ENCODE measurements at regions not wholly inside any gene's neighbourhood (a gene's known extent, or its start where the extent isn't known, plus 50 kb on each side); places are given as distances from the start of the nearest gene placed in this dataset.
"Not testable (repeated sequence)": the region's sequence is repeated elsewhere in the genome, so short reads cannot be mapped to it uniquely, and the experiment has no call there.

DNA sequence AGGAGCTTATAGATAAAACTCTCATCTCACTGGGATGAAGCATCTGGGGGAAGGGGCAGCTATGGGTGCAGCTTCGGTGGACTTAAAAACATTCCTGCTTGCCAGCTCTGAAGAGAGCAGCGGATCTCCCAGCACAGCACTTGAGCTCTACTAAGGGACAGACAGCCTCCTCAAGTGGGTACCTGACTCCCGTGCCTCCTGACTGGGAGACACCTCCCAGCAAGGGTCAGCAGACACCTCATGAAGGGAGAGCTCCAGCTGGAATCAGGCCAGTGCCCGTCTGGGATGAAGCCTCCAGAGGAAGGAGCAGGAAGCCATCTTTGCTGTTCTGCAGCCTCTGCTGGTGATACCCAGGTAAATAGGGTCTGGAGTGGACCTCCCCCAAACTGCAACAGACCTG is 345.2 kb upstream of the SYT1 start:
- no peak for DNase-seq (ENCODE audit: low read depth)

DNA sequence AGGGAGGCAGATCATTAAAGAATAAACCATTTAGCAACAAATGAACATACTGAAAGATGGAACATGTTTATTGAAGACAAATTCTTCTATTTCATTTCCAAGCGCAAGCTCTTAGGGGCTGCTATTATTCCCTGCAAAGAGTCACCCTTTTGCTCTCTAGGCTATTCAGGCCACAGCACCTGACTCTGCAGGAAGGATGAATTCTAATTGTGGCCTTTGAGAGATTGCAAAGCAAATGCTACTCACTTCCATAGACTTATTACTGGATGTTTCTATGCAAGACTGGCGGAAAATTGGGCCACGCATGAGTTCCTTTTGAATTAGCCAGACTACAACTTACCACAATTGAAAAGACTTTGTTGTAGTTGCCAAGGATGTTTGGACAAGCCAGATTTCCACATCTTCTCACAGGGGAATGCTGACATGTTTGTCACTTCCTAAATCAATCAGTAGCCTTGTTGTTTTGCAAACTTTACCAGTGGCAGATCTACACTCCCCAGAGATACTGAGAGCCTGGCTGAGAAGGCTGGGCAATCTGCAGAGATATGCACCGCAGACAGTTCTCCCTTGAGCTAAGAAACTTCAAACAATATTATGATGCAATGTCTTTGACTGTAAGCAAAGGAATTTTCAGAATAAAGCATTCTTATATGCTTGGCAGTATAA is 334.3 kb upstream of the SYT1 start:
- peak; percentile 2 for DNase-seq (ENCODE audit: low read depth)

DNA sequence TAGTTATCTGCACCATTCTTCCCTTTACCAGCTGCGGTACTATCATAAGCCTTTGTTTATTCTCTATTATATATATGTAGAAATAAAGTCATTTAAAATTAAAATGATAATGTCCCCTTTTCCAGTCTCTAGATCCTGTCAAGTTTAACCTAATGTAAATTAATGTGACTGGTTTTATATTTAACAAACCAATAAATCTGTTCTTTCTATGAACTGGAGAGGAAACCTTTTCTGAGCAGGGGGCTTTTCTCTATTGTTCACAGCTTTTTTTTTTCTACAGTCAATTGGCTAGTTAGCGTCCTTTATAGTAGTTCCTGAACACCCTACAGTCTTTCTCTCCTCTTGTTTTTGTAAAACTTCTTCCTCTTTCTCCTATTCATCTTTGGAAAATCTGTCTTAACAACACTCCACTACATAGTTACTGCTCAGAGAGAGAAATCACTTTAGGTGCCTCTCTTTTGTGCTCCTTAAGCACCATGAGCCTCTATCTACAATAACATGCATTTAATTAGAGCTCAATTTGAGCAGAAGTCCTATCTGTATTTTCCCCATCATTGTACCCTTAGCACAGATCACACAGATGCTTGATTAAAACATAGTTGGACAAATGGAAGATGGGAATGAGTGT is 332.6 kb upstream of the SYT1 start:
- no peak for DNase-seq (ENCODE audit: low read depth)

DNA sequence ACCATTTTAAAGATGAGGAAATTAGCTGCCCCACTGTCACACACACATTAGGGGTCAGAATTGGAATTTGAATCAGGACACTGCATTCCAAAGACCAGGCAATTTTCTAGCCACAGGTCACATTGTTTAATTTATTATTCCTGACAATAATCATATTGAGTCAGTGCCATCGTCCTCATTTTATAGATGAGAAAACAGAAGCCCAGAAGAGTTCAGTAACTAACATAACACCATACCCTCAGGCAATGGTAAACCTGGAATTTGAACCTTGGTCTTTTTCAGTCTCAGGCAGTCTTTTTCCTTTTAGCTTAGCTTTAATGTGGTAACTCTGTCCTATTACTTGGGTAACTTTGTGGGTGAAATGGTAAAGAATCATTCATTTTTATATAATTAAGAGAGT is 330.3 kb upstream of the SYT1 start:
- DNase-seq (ENCODE audit: low read depth): no peak

DNA sequence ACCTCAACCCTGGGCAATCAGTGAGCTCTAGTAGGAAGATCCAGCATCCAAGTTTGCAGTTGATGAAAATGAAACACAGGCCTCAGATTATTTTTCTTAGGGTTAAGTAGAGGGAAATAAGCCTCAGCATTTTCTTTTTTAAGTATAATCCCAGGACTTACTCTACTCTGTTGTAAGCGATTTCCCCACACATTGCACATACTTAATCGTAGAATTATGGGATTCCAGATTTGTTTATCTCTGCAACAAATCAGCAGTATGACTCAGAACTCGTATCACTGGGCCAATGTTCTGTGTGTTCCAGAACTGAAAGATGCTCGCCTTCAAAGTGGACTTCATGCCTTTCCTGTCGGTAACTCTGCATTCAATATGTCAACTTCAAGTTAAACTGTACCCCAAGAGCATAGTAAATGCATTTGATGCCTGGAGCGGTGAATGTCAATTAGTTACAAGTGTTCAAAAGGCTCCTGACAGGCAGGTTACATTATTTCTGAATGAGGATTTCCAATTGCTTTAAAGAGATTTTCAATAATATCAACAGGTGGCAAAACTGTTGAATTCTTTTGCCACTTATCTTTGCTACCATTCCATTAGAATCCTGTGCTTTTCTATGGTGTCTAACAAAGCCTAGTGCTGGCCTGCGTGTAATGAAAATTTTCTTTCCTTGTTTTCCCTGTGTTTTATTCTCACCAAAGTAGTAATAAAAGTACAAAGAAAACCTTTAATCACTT is 323.8 kb upstream of the SYT1 start:
- no peak for DNase-seq (ENCODE audit: low read depth)

DNA sequence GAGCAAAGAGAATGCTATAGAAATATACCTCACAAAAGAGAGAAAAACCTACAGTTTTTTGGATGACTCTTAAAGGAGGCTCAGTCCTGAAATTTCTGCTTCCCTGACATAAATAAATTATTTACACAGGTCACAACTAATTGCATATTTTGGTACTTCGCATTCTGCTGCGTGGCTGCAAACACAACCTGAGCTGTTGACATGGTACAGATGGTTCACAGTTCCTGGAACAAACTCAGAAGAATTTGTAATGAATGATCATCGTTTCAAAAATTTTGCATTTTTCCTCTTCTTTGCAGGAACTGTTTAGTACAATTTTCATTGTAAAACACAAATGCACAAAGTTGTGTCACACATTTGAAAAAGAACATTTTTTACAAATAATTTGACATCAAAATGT is 313.7 kb upstream of the SYT1 start:
- DNase-seq (ENCODE audit: low read depth): no peak

DNA sequence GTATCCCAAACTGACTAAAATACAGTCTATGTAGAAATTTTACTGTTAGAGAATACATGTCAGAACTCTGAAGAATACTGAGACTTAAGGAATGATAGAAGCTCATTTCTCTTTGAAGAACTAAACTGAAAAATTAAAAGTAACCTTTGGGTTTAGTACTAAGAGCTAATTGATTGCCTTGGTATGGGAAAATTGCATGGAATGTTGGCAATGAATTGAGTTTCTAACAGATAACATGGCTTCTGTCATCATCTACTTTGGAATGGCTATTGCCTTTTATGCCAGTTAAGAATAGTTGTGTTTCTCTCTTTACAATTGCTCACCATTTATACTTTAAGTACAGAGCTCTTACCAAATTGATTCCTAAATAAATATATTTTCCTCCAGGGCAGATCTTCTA is 308.8 kb upstream of the SYT1 start:
- DNase-seq (ENCODE audit: low read depth): no peak

DNA sequence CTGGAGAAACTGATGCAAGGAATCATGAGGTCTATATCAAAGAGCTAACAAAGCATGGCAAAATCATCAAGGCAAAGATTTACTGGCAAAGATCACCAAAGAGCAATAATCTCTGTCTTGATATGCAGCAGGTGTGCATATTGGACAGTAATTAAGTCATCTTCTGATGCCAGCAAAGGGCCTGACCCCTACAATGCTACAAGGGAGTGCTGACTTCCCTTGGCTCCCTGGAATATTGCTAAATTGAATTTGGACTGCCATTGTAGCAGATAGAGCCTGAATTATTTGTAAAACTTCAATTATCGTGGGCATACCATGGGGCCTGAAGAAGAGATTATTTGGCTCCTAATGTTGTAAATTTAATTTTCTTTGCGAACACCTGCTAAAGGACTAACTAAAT is 307.9 kb upstream of the SYT1 start:
- DNase-seq (ENCODE audit: low read depth): no peak

DNA sequence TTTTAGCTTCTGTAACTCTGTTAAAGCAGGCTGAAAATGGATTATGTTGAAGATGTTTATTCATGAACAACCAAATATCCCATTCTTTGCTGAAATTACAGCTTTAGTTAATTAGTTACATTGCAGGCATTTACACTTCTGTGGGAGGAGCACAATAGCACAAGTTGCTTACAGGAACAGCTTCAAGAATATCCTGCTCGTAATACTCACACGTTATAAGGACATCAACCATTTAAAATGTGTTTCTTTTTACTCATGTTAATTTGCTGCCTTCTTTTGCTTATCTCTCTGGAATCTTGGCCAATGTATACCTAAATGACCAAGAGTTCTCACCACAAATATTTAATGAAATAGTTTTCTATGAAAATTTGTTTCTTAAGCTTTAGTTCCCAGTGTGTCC is 305.2 kb upstream of the SYT1 start:
- DNase-seq (ENCODE audit: low read depth): no peak

DNA sequence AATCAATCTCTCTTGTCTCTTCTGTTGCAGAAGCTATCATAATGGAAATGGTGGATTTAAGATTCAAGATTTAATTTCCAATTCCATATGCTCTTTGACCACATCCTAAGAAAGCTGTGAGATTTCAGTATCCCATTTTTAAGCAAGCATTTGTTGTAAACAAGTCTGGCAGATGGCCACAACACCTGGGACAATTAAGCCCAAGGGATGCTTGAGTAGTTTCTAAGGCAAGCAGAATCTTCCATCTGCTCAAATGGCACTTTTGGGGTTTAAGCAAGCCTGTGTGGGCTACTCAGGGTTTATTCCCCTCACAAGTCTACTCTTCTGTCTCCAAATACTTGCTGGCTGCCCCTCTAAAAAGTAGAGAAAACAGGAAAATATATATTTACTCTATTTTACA is 304.7 kb upstream of the SYT1 start:
- no peak for DNase-seq (ENCODE audit: low read depth)

DNA sequence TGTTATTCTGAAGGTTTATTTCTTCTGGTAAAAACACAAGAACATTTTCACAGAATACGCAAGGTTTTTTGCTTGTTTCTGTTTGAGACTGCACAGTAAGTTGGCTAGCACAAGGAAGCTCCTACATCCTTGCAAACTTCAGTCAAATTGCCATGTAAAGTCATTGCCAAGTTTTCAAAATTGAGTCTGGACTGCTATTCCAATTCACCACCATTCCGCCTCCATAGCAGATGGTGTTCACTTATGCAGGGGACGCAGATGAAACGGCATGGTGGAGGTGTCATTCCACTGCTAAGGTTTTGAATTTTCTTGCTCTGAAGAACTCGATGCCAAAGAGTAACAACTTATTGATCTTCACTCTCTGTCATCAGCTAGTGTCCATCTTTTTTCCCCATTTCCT is 303.9 kb upstream of the SYT1 start:
- DNase-seq (ENCODE audit: low read depth): no peak

DNA sequence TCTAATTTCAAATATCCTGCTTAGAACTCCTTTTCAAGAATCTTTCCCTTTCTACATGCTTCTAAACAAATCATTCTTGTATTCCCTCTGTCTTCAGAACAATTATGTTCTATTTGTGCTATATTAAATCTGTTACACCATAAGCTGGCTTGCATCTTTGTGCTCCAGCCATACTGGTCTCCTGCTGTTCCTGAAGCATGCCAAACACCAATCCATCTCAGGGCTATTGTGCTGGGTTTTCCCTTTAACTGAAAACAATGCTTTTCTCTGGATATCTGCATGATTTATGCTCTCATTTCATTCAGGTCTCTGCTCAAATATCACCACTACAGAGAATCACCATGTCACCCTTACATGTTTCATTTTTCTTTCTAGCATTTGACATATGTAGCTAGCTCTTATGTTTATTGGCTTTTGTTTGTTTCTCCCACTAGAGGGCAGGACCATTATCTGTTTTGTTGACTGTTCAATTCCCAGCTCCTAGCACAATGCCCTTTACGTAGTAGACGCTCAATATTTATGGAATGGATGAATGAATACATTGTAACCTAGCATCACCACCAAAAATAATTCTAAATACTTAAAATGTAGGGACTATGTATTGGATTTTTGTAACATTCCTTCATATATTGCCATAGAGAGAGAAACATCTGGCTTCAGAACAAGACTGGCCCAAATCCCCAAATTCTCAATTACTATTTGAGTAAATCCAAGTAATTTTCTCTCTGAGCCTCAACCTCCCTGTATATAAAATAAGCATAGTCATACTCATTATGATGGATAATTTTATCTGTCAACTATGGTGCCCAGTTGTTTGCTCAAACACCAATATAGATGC is 302.0 kb upstream of the SYT1 start:
- DNase-seq (ENCODE audit: low read depth): peak; percentile 9

DNA sequence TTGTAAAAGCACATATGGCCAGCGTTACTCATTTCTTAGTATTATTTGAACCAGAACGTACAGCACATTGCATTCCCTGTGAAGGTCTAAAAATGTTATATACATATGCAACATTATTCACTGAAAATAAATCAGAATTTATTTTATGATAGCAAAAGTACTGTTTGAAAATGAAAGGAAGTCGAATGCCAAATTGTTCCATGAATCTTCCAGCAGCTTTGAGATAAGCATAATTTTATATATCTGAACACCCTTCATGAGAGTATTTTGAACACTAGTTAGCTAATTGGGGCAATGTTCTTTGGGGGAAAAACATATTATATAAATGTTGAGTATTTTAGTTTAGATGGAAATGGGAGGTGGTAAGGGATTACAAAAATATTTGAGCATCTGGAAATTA is 300.7 kb upstream of the SYT1 start:
- no peak for DNase-seq (ENCODE audit: low read depth)

DNA sequence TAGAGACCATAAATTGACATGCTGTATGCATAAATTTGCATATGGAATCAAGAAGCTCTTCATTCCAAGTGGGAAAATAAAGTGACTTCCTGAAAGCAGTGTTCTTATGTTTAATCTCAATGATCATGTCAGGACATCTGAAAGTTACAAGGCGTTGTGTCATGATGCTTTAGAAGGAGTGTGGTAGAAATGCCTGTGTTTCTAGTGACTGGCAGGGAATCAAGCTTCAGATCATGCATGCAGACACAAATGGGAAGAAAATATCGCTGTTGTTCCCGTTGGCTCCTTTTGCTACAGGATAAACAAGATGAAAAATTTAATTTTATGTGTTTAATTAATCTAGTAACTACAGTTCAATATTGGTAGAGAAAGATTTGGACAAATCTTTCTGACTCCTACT is 298.1 kb upstream of the SYT1 start:
- no peak for DNase-seq (ENCODE audit: low read depth)

DNA sequence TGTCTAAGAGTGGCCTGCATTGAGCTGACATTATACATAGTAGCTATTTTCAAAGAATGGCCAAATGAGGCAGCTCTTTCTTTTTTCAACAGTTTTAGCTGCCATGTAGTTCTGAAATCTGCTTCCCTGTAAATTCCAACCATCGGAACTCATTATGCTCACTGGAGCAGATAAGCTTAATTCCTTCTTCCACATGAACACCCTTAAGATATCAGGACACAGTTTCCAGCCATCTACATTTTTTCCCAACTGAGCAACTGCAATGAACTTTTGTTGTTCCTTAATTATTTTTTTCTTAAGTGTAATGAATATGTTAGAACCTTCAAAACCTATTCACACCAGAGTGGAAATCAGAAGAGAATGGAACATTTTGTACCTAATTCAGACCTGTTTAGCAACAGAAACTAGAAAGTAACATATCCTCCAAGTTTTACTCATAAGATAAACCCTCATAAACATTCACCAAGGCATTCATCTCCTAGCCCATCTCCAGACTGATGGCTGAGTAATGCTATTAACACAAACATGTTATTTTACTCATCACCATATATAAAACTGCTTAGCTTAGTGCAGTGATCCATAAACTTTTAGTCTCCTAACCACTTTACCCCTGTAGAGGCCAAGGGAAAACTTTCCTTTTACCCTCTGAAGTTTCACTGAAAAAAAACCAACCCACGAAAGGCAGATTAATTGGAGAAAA is 296.1 kb upstream of the SYT1 start:
- DNase-seq (ENCODE audit: low read depth): no peak

DNA sequence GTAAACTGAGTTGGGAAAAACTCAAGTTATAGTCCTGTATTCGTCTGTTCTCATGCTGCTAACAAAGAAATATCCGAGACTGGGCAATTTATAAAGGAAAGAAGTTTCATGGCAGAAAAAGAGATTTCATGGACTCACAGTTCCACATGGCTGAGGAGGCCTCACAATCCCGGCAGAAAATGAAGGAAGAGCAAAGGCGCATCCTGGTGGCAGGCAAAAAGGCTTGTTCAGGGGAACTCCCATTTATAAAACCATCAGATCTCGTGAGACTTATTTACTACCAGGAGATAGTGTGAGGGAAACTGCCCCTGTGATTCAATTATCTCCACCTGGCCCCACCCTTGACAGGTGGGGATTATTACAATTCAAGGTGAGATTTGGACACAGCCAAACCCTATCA is 292.6 kb upstream of the SYT1 start:
- DNase-seq (ENCODE audit: low read depth): no peak

DNA sequence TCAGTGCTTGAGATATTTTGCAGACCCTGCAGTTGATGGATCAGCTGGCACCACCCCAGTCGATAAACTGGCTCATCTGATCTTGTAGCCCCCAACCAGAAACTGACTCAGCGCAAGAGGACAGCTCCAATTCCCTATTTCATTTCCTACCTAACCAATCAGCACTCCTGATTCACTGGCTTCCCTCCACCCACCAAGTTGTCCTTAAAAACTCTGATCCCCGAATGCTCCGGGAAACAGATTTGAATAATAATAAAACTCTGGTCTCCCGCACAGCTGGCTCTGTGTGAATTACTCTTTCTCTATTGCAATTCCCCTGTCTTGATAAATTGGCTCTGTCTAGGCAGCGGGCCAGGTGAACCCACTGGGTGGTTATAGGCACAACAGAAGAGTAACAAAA is 289.4 kb upstream of the SYT1 start:
- not testable (repeated sequence) for DNase-seq (ENCODE audit: low read depth)

DNA sequence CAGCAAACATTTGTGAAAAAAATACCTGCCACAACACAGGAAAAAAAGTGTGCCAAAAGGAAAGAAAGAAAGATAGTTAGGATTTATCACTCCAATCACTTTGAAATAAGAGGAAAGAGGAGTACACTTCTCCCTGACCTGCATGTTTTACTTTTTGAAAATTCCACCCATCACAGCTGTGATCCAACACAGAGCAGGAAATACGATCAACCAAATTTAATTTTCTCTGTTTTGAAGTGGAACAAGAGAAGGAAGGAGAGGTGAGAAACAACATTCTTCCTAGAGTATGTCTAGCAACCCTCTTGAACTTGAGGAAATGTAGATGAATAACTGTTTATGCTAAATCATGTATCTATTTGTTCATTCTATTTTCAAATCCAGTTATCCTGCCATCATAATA is 284.7 kb upstream of the SYT1 start:
- DNase-seq (ENCODE audit: low read depth): no peak

DNA sequence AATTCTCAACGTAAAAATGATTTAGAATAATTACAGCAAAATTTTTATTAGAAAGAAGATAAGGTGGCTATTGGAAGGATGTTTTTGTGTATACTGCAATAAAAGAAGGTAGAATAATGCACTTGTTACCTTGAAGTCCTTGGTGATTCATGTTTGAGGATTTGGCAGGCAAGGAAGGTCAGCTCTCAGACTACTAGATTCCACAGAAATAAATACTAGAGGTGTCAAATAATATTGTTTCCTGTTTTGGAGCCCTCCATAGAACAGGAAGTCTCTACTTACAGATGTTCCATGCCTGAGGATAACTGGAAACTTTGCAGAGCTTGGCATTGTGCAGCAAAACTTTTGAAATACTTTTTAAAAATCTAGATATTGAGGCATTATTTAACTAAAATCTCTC is 284.3 kb upstream of the SYT1 start:
- DNase-seq (ENCODE audit: low read depth): no peak

DNA sequence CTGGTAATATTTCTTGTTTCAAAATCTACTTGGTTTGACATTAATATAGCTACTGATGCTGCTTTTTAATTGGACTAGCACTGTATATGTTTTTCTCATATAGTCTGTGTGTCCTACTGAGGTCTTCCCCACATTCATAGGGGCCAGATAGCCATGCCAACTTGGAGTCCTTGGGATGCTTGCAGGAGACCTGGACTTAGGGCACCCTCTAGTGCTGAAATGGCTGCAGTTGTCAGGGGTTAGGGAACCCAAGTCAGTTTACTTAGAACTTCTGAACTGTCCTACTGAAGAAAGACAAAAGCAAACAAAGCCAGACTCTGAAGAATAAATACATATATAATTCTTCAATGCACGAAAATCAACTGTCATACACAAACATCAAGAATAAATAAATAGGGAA is 279.9 kb upstream of the SYT1 start:
- no peak for DNase-seq (ENCODE audit: low read depth)

DNA sequence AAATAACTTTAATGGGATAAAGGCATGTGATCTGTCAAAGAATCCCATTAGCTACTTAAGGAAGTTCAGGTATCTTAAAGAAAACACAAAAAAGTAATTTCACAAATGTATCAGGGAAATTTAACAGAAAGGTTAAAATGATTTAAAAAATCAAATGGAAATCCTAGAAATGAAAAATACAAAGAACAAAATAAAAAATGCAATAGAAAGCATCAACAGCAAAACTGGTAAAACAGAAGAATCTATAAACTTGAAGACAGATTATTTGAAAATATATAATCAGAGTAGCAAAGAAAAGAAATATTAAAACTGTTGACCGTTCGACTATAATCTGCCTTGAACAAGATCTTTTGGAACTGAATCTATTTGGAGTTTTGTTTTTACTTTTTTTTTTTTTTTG is 279.4 kb upstream of the SYT1 start:
- DNase-seq (ENCODE audit: low read depth): no peak

DNA sequence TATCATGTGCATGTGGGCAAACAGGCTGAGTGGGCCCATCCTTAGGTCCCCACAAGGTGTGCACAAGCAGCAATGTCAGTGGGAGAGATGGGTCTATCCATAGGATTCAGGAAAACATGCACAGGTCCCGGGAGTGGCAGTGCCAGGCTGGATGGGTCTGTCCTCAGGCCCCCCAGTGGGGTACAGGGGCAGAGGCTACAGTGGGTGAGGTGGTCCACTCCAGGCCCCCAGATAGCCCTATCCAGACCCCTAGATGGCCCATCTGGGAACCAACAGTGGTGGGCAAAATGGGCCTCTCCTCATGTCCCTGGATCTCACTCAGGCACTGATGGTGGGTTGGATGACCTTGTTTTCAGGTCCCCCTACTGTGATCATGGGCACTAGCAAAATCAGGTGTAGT is 277.8 kb upstream of the SYT1 start:
- no peak for DNase-seq (ENCODE audit: low read depth)

Data from HS-5 (cell line).